AG08395 (cell line): ENCODE measurements at regions not wholly inside any gene's neighbourhood (a gene's known extent, or its start where the extent isn't known, plus 50 kb on each side); places are given as distances from the start of the nearest gene placed in this dataset.
"Not testable (repeated sequence)": the region's sequence is repeated elsewhere in the genome, so short reads cannot be mapped to it uniquely, and the experiment has no call there.

Source experiments
- DNase-seq: peaks from one replicate; pipeline ENCODE4 v3.0.0; 2012; ENCODE audit warnings: mixed read lengths, low spot score

GRCh38 chr15:20267051-20267730 is 274.4 kb downstream of the GOLGA6L6 start:
- not testable (repeated sequence) for DNase-seq

DNA sequence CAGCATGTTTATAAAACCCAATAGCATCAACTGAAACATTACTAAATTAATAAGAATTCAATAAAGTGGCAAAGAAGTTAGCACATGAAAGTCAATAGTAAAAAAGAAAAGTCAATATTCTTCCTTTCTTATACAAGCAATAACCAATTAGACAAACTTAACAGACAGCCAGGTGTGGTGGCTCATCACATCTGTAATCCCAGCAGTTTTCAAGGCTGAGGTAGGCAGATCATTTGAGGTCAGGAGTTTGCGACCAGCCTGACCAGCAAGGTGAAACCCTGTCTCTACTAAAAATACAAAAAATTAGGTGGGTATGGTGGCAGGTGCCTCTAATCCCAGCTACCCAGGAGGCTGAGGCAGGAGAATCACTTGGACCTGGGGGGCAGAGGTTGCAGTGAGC is 275.9 kb downstream of the GOLGA6L6 start:
- DNase-seq = not testable (repeated sequence)

DNA sequence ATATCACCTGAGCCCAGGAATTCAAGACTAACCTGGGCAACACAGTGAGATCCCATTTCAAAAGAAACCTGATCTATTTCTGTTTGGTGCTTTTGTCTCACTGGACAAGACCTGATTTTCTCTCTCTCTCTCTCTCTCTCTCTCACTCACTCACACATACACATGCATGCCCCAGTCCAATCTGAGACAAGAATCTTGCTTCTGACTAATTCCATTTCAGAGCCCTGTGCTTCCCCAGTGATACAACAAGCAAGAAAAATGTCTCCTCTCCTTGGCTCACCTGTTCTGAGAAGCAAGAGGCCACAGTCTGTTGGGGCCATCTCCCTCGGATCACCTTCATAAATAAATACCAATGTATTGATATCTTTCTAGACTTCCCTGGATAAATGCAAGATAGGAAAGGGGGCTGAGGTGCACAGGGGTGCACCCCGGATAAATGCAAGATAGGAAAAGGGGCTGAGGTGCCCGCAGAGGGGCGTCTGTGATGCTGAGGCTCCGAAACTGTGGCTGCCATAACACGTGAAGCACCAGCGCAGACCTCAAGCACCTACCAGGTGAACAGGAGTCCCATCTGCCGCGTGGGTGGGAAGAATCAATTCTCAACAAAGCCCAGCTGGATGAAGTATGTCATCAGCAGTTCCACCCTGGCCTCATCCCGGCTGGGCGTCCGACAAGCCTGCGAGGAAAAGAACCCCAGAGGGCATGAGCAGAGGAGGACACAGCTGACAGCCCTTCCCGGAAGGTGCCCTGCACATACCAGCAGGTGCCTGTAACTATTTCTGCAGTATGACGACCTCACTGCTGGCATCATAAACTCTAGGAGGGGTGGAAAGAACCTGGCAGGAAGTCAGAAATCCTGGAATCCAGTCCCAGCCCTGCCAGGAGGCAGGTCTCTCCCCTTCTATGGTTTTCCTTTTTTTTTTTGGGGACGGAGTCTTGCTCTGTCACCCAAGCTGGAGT is 280.0 kb downstream of the GOLGA6L6 start:
- DNase-seq = not testable (repeated sequence)

GRCh38 chr15:20260650-20261049 is 280.9 kb downstream of the GOLGA6L6 start:
- not testable (repeated sequence) for DNase-seq

DNA sequence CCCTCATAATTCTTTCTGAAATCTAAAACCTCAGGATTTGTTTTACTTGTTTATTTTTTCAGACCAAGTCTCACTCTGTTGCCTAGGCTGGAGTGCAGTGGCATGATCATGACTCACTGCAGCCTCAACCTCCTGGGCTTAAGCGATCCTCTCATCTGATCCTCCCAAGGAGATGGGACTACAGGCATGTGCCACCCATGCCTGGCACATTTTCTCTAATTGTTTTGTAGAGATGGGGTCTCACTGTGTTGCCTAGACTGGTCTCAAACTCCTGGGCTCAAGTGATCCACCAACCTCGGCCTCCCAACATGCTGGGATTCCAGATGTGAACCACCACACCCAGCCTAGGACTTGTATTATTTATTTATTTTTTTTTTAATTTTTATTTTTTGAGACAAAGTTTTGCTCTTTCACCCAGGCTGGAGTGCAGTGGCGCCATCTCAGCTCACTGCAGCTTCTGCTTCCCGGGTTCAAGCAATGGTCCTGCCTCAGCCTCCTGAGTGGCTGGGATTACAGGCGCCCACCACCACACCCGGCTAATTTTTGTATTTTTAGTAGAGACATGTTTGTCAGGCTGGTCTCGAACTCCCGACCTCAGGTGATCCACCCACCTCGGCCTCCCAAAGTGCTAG is 281.9 kb downstream of the GOLGA6L6 start:
- DNase-seq = not testable (repeated sequence)

DNA sequence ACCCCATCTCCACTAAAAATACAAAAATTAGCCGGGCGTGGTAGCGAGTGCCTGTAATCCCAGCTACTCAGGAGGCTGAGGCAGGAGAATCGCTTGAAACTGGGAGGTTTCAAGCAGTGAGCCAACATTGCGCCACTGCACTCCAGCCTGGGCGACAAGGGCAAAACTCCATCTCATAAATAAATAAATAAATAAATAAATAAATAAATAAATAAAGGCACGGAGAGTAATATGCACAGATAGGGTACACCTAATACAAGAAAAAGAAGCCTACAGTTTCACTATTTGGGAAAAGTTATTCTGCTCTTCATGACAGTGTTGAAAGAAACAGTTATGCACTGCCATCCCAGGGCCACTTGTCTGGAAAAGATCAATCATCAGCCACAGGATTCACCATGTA is 285.2 kb downstream of the GOLGA6L6 start:
- DNase-seq = not testable (repeated sequence)

DNA sequence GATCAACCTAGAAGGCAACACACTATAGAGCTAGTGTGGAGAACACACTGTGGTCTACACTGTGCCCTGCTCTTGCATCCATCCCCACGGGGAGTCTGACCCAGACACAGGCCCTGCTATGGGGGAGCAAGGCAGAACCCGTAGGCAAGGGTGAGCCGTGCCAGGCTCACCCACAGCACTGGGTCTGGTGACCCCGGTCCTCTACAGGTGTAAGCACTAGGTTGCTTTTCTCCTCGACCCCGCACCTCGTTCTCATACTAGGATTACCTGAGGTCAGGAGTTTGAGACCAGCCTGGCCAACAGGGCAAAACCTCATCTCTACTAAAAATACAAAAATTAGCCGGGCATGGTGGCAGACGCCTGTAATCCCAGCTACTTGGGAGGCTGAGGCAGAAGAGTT is 286.0 kb downstream of the GOLGA6L6 start:
- DNase-seq = not testable (repeated sequence)

GRCh38 chr15:20253047-20253615 is 288.5 kb downstream of the GOLGA6L6 start:
- not testable (repeated sequence) for DNase-seq

GRCh38 chr15:20252040-20252439 is 289.6 kb downstream of the GOLGA6L6 start:
- not testable (repeated sequence) for DNase-seq

- DNase-seq = not testable (repeated sequence)
Measured at GRCh38 chr15:20251214-20252005, 290.2 kb downstream of the GOLGA6L6 start.

DNA sequence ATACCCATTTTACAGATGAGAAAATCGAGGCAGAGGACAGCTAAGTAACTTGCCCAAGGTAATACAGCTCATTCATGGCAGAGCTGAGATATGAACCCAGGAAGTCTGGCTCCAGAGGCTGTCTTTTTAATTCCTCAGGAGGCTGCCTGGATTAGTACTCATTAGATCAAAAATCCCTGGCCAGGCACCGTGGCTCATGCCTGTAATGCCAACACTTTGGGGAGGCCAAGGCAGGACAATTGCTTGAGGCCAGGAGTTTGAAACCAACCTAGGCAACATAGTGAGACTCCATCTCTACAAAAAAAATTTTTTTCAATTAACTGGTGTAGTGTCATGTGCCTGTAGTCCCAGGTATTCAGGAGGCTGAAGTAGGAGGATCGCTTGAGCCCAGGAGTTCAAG is 291.4 kb downstream of the GOLGA6L6 start:
- DNase-seq = not testable (repeated sequence)

GRCh38 chr15:20249677-20249970 is 292.0 kb downstream of the GOLGA6L6 start:
- DNase-seq = not testable (repeated sequence)

DNA sequence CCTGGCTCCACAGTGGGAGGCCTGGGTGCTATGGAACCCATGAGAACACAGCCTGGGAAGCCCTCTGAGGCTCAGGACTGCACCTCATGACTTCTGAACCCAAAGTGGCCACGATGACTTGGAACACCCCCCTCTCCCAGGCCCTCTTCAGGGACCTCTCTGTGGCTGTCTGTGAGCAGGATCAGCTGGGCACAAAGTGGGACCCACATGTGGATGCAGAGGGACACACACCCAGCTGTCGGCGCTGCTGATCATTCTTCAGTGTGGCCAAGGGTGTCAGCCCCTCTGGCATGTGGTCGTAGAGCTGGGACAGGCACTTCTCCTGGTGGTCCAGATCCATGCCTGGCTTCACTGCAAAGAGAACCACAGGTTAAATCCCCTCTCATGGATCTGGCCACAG is 293.2 kb downstream of the GOLGA6L6 start:
- not testable (repeated sequence) for DNase-seq

GRCh38 chr15:20247137-20247536 is 294.5 kb downstream of the GOLGA6L6 start:
- not testable (repeated sequence) for DNase-seq

- DNase-seq = not testable (repeated sequence)
Measured at GRCh38 chr15:20246624-20247023, 295.0 kb downstream of the GOLGA6L6 start.

DNA sequence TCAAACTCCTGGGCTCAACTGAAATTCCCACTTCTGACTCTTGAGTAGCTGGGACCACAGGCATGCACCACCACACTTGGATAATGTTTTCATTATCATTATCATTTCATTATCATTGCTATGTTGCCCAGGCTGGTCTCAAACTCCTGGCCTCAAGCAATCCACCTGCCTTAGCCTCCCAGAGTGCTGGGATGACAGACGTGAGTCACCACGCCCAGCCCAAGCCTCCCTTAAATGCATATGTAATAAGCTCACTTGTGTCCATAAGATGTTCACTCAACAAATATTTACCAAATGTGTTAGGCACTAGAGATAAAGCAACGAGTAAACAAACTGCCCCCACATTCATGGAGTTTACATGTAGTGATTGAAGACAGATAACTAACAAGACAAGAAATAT is 295.7 kb downstream of the GOLGA6L6 start:
- DNase-seq = not testable (repeated sequence)

DNA sequence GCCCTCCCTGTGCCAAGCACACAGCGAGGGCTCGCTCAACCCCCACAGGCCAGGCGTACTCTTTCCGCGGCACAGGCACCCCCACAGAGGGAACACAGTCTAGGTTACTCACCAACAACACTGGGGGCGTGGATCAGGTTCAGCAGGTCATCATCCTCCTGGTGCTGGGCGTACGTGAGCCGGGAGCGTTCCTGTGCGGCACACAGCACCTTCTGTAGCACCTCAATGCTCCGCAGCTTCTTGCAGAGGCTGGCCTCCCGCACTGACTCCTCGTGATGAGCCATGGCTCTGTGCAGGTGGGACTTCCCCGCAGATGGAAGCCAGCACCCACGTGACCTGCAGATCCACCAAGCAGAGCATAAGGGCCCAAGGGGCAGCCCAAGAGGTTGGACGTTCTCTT is 296.8 kb downstream of the GOLGA6L6 start:
- DNase-seq = not testable (repeated sequence)

GRCh38 chr15:20243486-20244240 is 297.9 kb downstream of the GOLGA6L6 start:
- DNase-seq = not testable (repeated sequence)

GRCh38 chr15:20240366-20240917 is 301.2 kb downstream of the GOLGA6L6 start:
- not testable (repeated sequence) for DNase-seq

DNA sequence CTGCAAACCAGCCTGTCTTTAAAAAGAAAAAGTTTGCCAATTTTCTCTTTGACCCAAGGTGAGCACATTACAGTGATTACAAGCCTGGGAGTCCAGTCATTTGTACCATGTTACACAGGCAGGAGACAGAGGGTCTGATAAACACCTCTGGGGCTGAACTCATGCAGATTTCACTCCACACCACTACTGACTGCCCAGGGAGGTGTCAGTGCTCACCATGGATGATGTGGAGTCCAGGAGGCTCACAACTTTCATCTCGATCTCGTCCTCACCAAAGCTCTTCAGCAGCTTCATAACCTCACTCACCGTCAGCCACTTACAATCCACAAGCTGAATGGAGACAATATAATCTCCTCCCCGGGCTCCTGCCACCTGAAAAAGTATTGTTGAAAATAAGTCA is 302.4 kb downstream of the GOLGA6L6 start:
- not testable (repeated sequence) for DNase-seq
